Effector memory CD8-positive, alpha-beta T cell (primary cell): ENCODE measurements at regions not wholly inside any gene's neighbourhood (a gene's known extent, or its start where the extent isn't known, plus 50 kb on each side); places are given as distances from the start of the nearest gene placed in this dataset.

Source experiments
- ATAC-seq: fragments of 150-1000 bp; cut with Tn5 transposase; replicated peaks from 2 replicates; pipeline ENCODE4 v1.10.0; 2021; ENCODE audit warnings: mild to moderate bottlenecking, moderate library complexity
- DNase-seq, 3 experiments: peaks; one replicate each; pipeline ENCODE4 v3.0.0; 2021
- H3K27ac Mint-ChIP-seq, 2 donors: one replicate each; pipeline ENCODE4 v1.8.0; 2022; ENCODE audit warnings: mild to moderate bottlenecking in 2 of 2, mixed read lengths in 2 of 2, moderate library complexity in 2 of 2
- H3K27me3 Mint-ChIP-seq, 2 donors: one replicate each; pipeline ENCODE4 v1.8.0; 2022; ENCODE audit warnings: mixed read lengths in 2 of 2
- H3K36me3 Mint-ChIP-seq: one replicate; pipeline ENCODE4 v1.8.0; 2022; ENCODE audit warnings: mild to moderate bottlenecking, moderate library complexity, mixed read lengths; ENCODE audit not compliant: insufficient read depth
- H3K4me1 Mint-ChIP-seq, 2 donors: one replicate each; pipeline ENCODE4 v1.8.0; 2022; ENCODE audit warnings: low read depth in 2 of 2, mixed read lengths in 2 of 2
- H3K4me3 Mint-ChIP-seq, 2 donors: one replicate each; pipeline ENCODE4 v1.8.0; 2022; ENCODE audit warnings: mild to moderate bottlenecking in 2 of 2, mixed read lengths in 2 of 2, moderate library complexity in 2 of 2
- H3K9me3 Mint-ChIP-seq, 2 donors: one replicate each; pipeline ENCODE4 v1.8.0; 2022; ENCODE audit warnings: mixed read lengths in 2 of 2

DNA sequence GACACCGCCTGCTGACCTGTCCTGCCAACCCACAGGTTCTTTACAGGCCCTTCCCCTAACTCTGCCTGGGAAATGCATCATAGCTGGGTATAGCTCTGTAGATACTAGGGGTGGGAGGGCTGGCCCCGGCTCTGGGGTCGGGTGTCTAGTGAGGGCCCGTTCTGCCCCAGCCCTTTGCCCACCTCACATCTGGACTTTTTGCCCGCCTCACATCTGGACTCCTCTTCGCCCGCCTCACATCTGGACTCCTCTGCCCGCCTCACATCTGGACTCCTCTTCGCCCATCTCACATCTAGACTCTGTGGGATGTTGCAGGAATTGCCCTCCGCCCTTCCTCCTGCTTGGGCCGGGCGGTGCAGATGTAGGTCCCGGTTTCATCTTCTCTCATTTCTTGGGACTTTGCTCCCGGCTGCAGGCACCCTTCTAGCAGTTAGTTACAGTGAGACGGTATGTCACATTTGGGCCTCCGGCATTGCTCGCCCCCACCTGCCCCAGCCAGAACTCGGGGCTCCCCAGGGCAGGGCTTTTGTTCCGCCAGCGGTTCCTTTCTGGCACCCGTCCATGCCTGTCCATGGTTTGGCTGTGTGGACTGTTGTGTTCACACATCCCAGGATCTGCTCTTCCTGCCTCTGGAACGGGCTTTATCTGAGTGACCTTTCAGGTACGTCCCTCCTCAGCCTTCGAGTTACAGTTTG is 1153.7 kb downstream of the BRD1 start:
- Mint-ChIP-seq H3K4me3 (no peak overlapping the region), H3K27ac (no peak overlapping the region), H3K36me3 (no peaks in the 10 kb centered on the region), H3K4me1 (no peaks in the 10 kb centered on the region), H3K27me3 (peaks cover 8 to 18% of the 10 kb centered on the region in 2 donors), H3K9me3 (no peaks in the 10 kb centered on the region)
- ATAC-seq (no peak), DNase-seq (no peak)

DNA sequence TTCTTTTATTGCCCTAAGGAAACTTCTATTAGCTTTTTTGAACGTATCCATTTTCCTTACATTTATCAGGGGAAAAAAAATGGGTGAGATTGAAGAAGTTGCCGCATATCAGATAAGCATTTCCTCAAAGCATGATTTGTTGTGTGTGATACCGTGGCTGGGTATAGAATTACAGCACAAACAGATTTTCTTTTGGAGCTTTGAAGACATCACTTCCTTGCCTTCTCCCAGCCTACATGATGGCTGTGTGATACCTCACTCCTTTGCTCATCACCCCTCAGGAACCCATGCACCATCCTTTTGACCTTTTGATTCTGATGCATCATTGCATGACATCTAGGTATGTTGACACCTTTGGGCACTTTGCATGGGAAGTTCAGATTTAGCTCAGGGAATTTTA is 1155.3 kb downstream of the BRD1 start:
- Mint-ChIP-seq H3K27me3 (peaks cover 0 to 7% of the 10 kb centered on the region in 2 donors), H3K9me3 (no peaks in the 10 kb centered on the region), H3K27ac (no peak overlapping the region), H3K36me3 (no peaks in the 10 kb centered on the region), H3K4me1 (no peaks in the 10 kb centered on the region), H3K4me3 (no peak overlapping the region)
- DNase-seq (no peak), ATAC-seq (no peak)

DNA sequence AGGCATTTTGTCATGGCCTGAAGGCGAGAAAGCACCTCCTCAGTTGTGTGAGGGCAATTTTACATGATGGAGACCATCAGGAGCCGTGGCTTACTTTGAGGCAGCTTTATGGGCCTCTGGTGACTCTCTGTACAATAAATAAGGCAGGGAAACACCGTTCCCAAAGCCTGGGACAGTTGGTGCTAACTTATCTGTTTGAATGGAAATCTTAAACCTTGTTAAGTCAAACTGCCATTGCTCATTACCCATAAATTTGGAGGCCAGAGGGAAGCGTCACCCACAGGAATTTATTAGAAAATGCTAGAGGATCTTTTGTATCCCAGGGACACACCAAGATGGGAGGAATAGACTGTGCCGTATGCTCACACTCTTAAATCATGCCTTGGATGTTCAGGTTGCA is 1156.9 kb downstream of the BRD1 start:
- H3K36me3 Mint-ChIP-seq: no peaks in the 10 kb centered on the region
- DNase-seq (no peak), ATAC-seq (no peak)
- H3K27ac Mint-ChIP-seq: no peak overlapping the region
- H3K4me1 Mint-ChIP-seq: no peaks in the 10 kb centered on the region
- peaks cover 0 to 7% of the 10 kb centered on the region in 2 donors for H3K27me3 Mint-ChIP-seq
- no peak overlapping the region for H3K4me3 Mint-ChIP-seq
- no peaks in the 10 kb centered on the region for H3K9me3 Mint-ChIP-seq

DNA sequence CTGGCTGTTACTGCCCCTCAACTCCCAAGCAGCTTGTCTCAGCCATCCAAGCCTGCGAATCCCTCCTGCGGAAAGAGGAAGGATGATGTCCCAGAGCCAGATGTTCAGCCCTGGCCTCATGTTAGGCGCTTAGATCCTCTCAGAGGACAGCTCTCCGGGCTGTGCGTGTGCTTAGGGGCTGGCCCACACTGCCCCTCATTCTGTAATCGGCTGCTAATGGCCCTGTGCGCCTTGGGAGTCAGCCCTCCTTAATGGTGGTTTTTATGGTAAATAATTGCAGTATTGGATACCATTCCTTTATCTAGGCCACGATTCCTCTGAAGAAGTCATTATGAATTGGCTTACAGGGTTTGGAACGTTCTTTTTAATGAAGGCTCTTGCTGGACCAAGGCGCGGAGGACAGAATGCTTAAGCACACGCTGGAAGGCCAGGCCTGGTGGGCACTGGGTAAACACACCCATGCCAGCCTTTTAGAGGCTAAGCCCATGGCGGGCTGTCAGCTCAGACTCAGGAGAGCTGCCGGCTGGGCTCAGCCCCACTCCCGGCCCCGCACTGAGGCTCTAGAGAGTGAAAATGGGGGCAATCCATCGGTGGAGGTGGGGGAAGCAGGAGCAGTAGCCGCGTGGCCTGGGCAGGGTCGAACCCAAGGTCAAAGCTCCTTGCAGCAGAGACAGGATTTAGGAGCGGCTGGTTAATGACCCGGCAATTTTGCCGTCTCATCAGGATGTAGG is 1157.5 kb downstream of the BRD1 start:
- Mint-ChIP-seq H3K4me1 (no peaks in the 10 kb centered on the region), H3K36me3 (no peaks in the 10 kb centered on the region), H3K27ac (no peak overlapping the region), H3K4me3 (no peak overlapping the region), H3K9me3 (peaks cover 0 to under 1% of the 10 kb centered on the region in 2 donors), H3K27me3 (peaks cover 0 to 7% of the 10 kb centered on the region in 2 donors)
- no peak for DNase-seq
- ATAC-seq: no peak

DNA sequence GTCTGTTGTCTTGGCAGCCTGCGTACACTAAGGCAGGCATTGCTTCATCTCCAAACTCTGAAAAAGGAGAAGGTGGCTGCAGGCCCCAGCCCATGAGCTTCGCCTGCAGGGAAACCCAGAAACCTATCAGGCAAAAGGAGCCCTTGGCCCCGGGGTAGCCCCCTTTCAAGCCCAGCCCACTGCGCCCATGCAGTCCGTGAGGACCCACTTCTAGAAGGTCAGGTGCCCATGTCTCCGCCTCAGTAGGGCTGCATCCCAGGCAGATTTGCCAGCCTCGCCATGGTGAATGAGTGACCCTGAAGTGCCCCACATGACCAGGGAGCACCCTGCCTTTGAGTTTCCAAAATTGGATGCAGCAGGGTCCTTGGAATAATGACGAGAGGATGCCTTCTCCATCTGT is 1158.4 kb downstream of the BRD1 start:
- DNase-seq (no peak), ATAC-seq (no peak)
- Mint-ChIP-seq H3K27ac (no peak overlapping the region), H3K4me3 (no peak overlapping the region), H3K36me3 (no peaks in the 10 kb centered on the region), H3K4me1 (no peaks in the 10 kb centered on the region), H3K27me3 (peaks cover 0 to 7% of the 10 kb centered on the region in 2 donors), H3K9me3 (peaks cover 0 to 2% of the 10 kb centered on the region in 2 donors)

DNA sequence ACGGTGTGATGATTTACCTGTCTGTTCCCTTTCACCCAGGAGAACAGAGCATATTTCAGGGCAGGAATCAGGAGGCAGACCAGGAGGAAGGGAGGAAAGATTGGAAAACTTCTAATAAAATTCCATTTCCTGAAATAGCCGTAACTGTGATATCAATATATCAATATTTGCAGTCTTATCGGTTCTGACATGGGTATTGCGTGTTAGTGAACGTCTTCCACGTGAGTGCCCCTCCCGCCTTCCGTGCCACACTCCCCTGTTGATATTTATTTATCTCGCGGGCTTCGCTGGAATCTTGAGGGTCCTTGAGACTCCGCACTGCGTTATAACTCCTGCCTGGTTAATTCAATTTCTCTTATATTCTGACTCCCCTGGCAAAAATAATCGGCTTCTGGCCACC is 1160.4 kb downstream of the BRD1 start:
- H3K27me3 Mint-ChIP-seq: peaks cover 0 to 7% of the 10 kb centered on the region in 2 donors
- no peaks in the 10 kb centered on the region for H3K36me3 Mint-ChIP-seq
- H3K9me3 Mint-ChIP-seq: peaks cover 0 to 7% of the 10 kb centered on the region in 2 donors
- H3K27ac Mint-ChIP-seq: no peak overlapping the region
- no peaks in the 10 kb centered on the region for H3K4me1 Mint-ChIP-seq
- no peak for ATAC-seq
- no peak overlapping the region for H3K4me3 Mint-ChIP-seq
- DNase-seq: no peak

DNA sequence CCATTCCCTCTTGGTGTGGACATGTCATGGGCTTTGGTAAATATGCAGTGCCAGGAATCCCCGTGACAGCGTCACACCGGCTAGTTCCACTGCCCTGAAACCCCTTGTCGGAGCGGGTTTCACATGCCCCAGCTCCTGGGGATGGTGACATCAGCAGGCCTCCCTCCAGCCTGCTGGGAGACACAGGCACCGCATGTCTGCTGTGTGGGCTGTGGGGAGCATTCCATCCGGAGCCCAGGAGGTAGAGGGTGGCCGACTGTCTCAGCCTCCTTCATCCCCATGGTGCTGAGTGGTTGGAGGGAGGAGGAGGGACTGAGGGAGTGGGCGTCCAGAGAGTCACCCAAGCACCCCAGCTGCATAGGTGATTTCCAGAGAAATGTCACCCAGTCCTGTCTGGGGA is 1161.1 kb downstream of the BRD1 start:
- ATAC-seq (no peak), DNase-seq (no peak)
- Mint-ChIP-seq H3K36me3 (no peaks in the 10 kb centered on the region), H3K27ac (no peak overlapping the region), H3K27me3 (peaks cover 0 to 12% of the 10 kb centered on the region in 2 donors), H3K9me3 (peaks cover 0 to 9% of the 10 kb centered on the region in 2 donors), H3K4me1 (no peaks in the 10 kb centered on the region), H3K4me3 (no peak overlapping the region)

DNA sequence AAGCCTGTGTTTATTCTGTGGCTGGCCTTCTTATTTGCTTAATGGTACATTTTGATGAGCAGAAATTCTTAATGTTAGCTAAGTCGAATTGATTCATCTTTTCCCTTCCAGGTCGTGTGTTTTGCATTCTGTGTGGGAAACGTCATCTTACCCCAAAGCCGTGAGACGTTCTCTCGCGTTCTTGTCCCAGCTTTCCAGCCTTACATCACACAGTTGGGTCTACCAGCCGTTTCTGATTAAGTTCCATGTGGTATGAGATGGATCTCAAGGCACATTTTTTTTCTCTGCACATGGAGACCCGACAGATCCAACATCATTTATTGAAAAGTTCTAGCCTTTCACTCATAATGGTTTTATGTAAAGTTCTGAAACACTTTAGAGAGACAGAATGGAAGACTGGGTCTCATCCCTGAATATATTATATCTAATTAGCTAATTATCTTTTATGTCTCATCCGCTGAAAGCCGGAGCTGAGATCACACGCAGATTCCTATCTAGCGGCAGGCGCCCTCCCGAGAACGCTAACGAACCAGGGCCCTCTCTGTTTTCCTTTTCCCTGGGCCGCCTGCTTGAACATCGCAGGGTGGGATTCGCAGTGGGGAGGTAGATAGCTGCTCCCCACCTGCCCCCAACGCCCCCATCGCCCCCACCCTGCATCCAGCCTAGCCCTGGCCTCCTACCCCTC is 1162.2 kb downstream of the BRD1 start:
- H3K4me3 Mint-ChIP-seq: no peak overlapping the region
- no peak for DNase-seq
- peaks cover 0 to 9% of the 10 kb centered on the region in 2 donors for H3K9me3 Mint-ChIP-seq
- no peak for ATAC-seq
- no peaks in the 10 kb centered on the region for H3K4me1 Mint-ChIP-seq
- no peaks in the 10 kb centered on the region for H3K36me3 Mint-ChIP-seq
- H3K27ac Mint-ChIP-seq: no peak overlapping the region
- peaks cover 0 to 12% of the 10 kb centered on the region in 2 donors for H3K27me3 Mint-ChIP-seq

DNA sequence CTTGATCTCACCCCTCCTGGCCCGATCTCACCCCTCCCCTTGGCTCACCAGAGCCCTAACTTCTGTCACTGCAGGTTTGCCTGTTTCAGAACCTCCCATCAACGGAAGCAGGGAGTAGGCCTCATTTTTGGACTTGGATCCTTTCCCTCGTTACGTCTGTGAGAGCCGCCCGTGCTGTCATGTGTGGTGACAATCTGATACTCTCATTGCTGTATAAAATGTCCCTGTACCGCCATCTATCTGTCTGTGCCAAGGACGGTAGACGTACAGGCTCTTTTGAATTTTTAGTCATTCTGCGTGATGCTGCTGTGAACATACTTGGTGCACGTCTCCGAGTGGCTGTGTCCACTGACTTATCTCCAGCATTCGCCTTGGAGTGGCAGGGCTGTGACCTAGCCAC is 1163.1 kb downstream of the BRD1 start:
- Mint-ChIP-seq H3K27me3 (peaks cover 0 to 7% of the 10 kb centered on the region in 2 donors), H3K4me1 (no peaks in the 10 kb centered on the region), H3K36me3 (no peaks in the 10 kb centered on the region), H3K4me3 (no peak overlapping the region), H3K9me3 (peaks cover 0 to 9% of the 10 kb centered on the region in 2 donors), H3K27ac (no peak overlapping the region)
- ATAC-seq (no peak), DNase-seq (no peak)

DNA sequence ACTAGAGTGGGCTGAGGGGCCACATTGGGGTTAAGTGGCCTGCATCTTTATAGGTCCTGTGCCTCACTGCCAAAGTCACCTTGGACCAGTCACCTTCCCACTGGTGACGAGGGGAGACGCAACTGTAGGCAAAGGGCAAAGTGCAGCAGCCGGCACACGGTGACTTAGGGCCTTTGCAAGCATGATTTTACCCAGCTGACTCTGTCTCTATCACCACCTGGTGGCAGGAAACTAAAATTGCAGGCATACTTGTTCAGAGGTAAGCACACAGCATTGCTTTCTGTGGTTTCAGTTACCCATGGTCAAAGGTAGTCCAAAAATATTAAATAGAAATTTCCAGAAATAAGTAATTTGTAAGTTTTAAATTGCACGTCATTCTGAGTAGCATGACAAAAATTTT is 1164.4 kb downstream of the BRD1 start:
- Mint-ChIP-seq H3K27me3 (peaks cover 0 to 7% of the 10 kb centered on the region in 2 donors), H3K36me3 (no peaks in the 10 kb centered on the region), H3K27ac (no peak overlapping the region), H3K4me3 (no peak overlapping the region), H3K9me3 (peaks cover 0 to 9% of the 10 kb centered on the region in 2 donors), H3K4me1 (no peaks in the 10 kb centered on the region)
- no peak for DNase-seq
- ATAC-seq: no peak

DNA sequence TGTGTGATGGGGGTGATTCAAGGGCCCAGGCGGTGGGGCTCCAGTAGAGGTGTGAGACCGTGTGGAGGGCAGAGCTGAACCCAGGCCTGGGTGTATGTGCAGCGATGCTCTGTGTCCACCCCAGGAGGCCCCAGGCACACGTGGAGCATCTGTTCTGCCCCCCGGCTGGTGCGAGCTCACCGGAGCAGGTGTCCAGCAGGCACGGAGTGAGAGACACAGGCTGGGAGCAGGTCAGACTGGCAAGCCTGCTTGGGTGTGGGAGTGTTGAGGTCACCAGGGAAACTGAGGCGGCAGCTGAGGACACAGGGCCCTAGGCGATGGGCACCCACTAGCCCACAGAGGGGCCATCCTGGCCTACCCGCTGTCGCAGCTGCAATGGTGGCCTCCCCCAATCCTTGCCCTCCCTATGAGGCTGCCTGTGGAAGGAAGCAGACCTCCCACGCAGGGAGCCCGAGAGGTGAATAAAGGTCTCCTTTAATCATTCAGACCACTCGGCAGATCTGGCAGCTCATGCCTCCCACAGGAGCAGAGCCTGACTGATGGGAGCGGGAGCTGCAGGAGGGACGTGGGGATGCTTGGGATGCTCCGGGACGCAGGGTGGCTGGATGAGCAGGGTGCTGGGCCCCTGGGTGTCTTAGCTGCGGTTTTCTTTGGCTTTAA is 1165.1 kb downstream of the BRD1 start:
- Mint-ChIP-seq H3K27ac (no peak overlapping the region), H3K27me3 (peaks cover 0 to 7% of the 10 kb centered on the region in 2 donors), H3K9me3 (peaks cover 0 to 9% of the 10 kb centered on the region in 2 donors), H3K36me3 (no peaks in the 10 kb centered on the region), H3K4me1 (no peaks in the 10 kb centered on the region), H3K4me3 (no peak overlapping the region)
- ATAC-seq (no peak), DNase-seq (no peak)

DNA sequence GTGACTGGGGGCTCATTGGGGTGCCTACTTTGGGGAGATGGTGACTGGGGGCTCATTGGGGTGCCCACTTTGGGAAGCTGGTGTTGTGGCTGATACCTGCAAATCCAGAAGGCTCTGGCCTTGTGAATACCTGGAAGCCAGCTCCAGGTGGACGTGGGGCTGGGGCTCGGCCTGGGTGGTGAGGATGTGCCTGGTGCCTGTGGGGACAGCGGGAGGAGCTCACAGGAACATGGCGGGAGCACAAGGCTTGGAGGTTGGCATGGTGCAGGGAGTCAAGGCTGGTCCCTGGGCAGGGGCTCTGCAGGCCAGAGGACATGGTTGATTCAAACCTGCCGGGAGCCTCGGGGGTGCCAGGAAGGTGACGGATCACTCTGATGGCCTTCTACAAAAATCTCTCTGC is 1165.7 kb downstream of the BRD1 start:
- Mint-ChIP-seq H3K27me3 (peaks cover 0 to 7% of the 10 kb centered on the region in 2 donors), H3K4me1 (no peaks in the 10 kb centered on the region), H3K9me3 (peaks cover 0 to 9% of the 10 kb centered on the region in 2 donors), H3K27ac (no peak overlapping the region), H3K36me3 (no peaks in the 10 kb centered on the region), H3K4me3 (no peak overlapping the region)
- DNase-seq (no peak), ATAC-seq (no peak)
